HEK293 (cell line): ENCODE measurements at regions not wholly inside any gene's neighbourhood (a gene's known extent, or its start where the extent isn't known, plus 50 kb on each side); places are given as distances from the start of the nearest gene placed in this dataset.

ENCODE experiments used
- CTCF ChIA-PET: fragments of 350-600 bp; formaldehyde crosslinking; extraction: SDS; loops from one replicate; lab custom pipeline; 2021; ENCODE audit warnings: antibody characterized with exemption; lab: Yijun Ruan, JAX
- POLR2A ChIA-PET: fragments of 300-600 bp; formaldehyde crosslinking; extraction: SDS; loops from one replicate; lab custom pipeline; 2020; ENCODE audit warnings: antibody characterized with exemption, inconsistent platforms; lab: Yijun Ruan, JAX
- H3K27ac ChIP-seq: fragments of 200-500 bp; sonication (Bioruptor generic); 2 replicates; pipeline ENCODE4 v1.5.1; 2014; ENCODE audit warnings: low read depth, low read length, control low read depth, inconsistent platforms; ENCODE audit errors: extremely low read depth
- H3K36me3 ChIP-seq, 2 experiments: fragments of 200-500 bp in 1 of 2; sonication (Bioruptor generic) in 1 of 2; 1 replicate in 1 of 2; 2 replicates in 1 of 2; pipeline ENCODE4 v1.5.1; 2014 to 2017; ENCODE audit warnings: inconsistent platforms in 2 of 2, low read length in 2 of 2; ENCODE audit not compliant: control insufficient read depth in 2 of 2, insufficient read depth in 1 of 2
- H3K4me1 ChIP-seq: fragments of 200-500 bp; sonication (Bioruptor generic); 2 replicates; pipeline ENCODE4 v1.5.1; 2014; ENCODE audit warnings: mild to moderate bottlenecking, low read length, inconsistent platforms; ENCODE audit not compliant: control insufficient read depth, insufficient read depth
- H3K4me3 ChIP-seq: 2 replicates; pipeline ENCODE4 v1.5.1; 2011; ENCODE audit warnings: low read depth, mild to moderate bottlenecking, control low read depth, low read length, moderate library complexity
- H3K9me3 ChIP-seq: fragments of 200-500 bp; sonication (Bioruptor generic); 2 replicates; pipeline ENCODE4 v1.5.1; 2014; ENCODE audit warnings: low read depth, low read length, inconsistent platforms; ENCODE audit not compliant: control insufficient read depth, insufficient read depth
- GLI4 ChIP-seq: fragments of 450-650 bp; formaldehyde crosslinking; IDR thresholded peaks from 2 replicates; pipeline ENCODE4 v1.5.1; 2016; ENCODE audit warnings: missing biosample characterization, missing genetic modification characterization
- KLF16 ChIP-seq: fragments of 450-650 bp; formaldehyde crosslinking; IDR thresholded peaks from 2 replicates; pipeline ENCODE4 v1.5.1; 2017; ENCODE audit warnings: missing biosample characterization, missing genetic modification characterization
- SALL2 ChIP-seq: fragments of 450-650 bp; formaldehyde crosslinking; IDR thresholded peaks from 2 replicates; pipeline ENCODE4 v1.5.0; 2017; ENCODE audit warnings: missing biosample characterization, mild to moderate bottlenecking, missing genetic modification characterization, borderline replicate concordance
- SETDB1 ChIP-seq: IDR thresholded peaks from one replicate; pipeline ENCODE4 v1.6.1; 2017; ENCODE audit warnings: mild to moderate bottlenecking, low read length, moderate library complexity, mixed read lengths; ENCODE audit not compliant: insufficient read length
- TCF7L2 ChIP-seq: IDR thresholded peaks from 2 replicates; pipeline ENCODE4 v1.6.1; 2011; ENCODE audit warnings: low read depth, mild to moderate bottlenecking, inconsistent platforms, low read length, moderate library complexity, borderline replicate concordance
- ZBTB10 ChIP-seq: fragments of 450-650 bp; formaldehyde crosslinking; IDR thresholded peaks from 2 replicates; pipeline ENCODE4 v1.5.1; 2016; ENCODE audit warnings: missing biosample characterization, missing genetic modification characterization
- ZBTB11 ChIP-seq: fragments of 450-650 bp; formaldehyde crosslinking; conservative IDR thresholded peaks from 2 replicates; pipeline ENCODE4 v1.5.1; 2016; ENCODE audit warnings: low read depth, missing biosample characterization, missing genetic modification characterization
- ZBTB26 ChIP-seq: fragments of 450-650 bp; formaldehyde crosslinking; optimal IDR thresholded peaks from 2 replicates; pipeline ENCODE3; 2016; ENCODE audit warnings: missing biosample characterization, mild to moderate bottlenecking, missing genetic modification characterization
- ZBTB49 ChIP-seq: fragments of 450-650 bp; formaldehyde crosslinking; IDR thresholded peaks from 2 replicates; pipeline ENCODE4 v1.5.1; 2016; ENCODE audit warnings: missing biosample characterization, missing genetic modification characterization, low read depth
- ZNF132 ChIP-seq: fragments of 450-650 bp; formaldehyde crosslinking; IDR thresholded peaks from 2 replicates; pipeline ENCODE4 v1.5.1; 2017; ENCODE audit warnings: missing biosample characterization, missing genetic modification characterization, borderline replicate concordance
- ZNF174 ChIP-seq: fragments of 450-650 bp; formaldehyde crosslinking; IDR thresholded peaks from 2 replicates; pipeline ENCODE4 v1.5.0; 2017; ENCODE audit warnings: missing biosample characterization, mild to moderate bottlenecking, missing genetic modification characterization
- ZNF266 ChIP-seq: fragments of 450-650 bp; formaldehyde crosslinking; IDR thresholded peaks from 2 replicates; pipeline ENCODE4 v1.5.1; 2016; ENCODE audit warnings: missing biosample characterization, missing genetic modification characterization, low read depth
- ZNF292 ChIP-seq: fragments of 450-650 bp; formaldehyde crosslinking; IDR thresholded peaks from 2 replicates; pipeline ENCODE4 v1.5.1; 2016; ENCODE audit warnings: low read depth, missing biosample characterization, missing genetic modification characterization, borderline replicate concordance
- ZNF311 ChIP-seq: fragments of 450-650 bp; formaldehyde crosslinking; IDR thresholded peaks from 2 replicates; pipeline ENCODE4 v1.5.1; 2017; ENCODE audit warnings: missing biosample characterization, missing genetic modification characterization, borderline replicate concordance
- ZNF433 ChIP-seq: fragments of 450-650 bp; formaldehyde crosslinking; IDR thresholded peaks from 2 replicates; pipeline ENCODE4 v1.5.1; 2016; ENCODE audit warnings: missing biosample characterization, missing genetic modification characterization, low read depth
- ZNF548 ChIP-seq: fragments of 450-650 bp; formaldehyde crosslinking; IDR thresholded peaks from 2 replicates; pipeline ENCODE4 v1.5.1; 2016; ENCODE audit warnings: missing biosample characterization, missing genetic modification characterization
- ZNF658 ChIP-seq: fragments of 450-650 bp; formaldehyde crosslinking; IDR thresholded peaks from 2 replicates; pipeline ENCODE4; 2016; ENCODE audit warnings: missing biosample characterization, missing genetic modification characterization
- ZNF747 ChIP-seq: fragments of 450-650 bp; formaldehyde crosslinking; IDR thresholded peaks from 2 replicates; pipeline ENCODE4 v1.5.1; 2016; ENCODE audit warnings: missing biosample characterization, missing genetic modification characterization
- ZNF837 ChIP-seq: fragments of 450-650 bp; formaldehyde crosslinking; IDR thresholded peaks from 2 replicates; pipeline ENCODE4 v1.5.1; 2016; ENCODE audit warnings: missing biosample characterization, missing genetic modification characterization
- ZNF843 ChIP-seq: fragments of 450-650 bp; formaldehyde crosslinking; IDR thresholded peaks from 2 replicates; pipeline ENCODE4 v1.5.1; 2016; ENCODE audit warnings: missing biosample characterization, missing genetic modification characterization

- Histone ChIP-seq H3K36me3 (no peaks in the 10 kb centered on the region), H3K9me3 (no peaks in the 10 kb centered on the region), H3K4me1 (no peaks in the 10 kb centered on the region)
- no peak for TF ChIP-seq ZNF843 (tag by site-specific recombination)
- no peak for TF ChIP-seq ZNF292 (tag by site-specific recombination)
- TF ChIP-seq ZNF132: no peak
- no peak for TF ChIP-seq SETDB1
- no peak for TF ChIP-seq ZNF174 (tag by site-specific recombination)
- no peak for TF ChIP-seq ZBTB10 (tag by site-specific recombination)
- TF ChIP-seq ZNF658: no peak
- TF ChIP-seq ZNF433 (tag by site-specific recombination): no peak
- TF ChIP-seq KLF16: no peak
- TF ChIP-seq ZBTB26: no peak
- no peak for TF ChIP-seq ZNF747
- TF ChIP-seq ZNF266 (tag by site-specific recombination): no peak
- TF ChIP-seq ZNF837 (tag by site-specific recombination): no peak
- TF ChIP-seq ZNF548 (tag by site-specific recombination): no peak
- no peak for TF ChIP-seq TCF7L2
- TF ChIP-seq GLI4: no peak
- no peak for TF ChIP-seq ZBTB49 (tag by site-specific recombination)
- no peak for TF ChIP-seq ZNF311 (tag by site-specific recombination)
- TF ChIP-seq SALL2 (tag by site-specific recombination): no peak
- no peak for TF ChIP-seq ZBTB11 (tag by site-specific recombination)
- TF ChIP-seq, all 188 proteins: peak for 0
- ChIA-PET POLR2A (no interaction called here), CTCF (interaction anchor here (0.7 kb wide), 1 partner anchor 52 kb away, joined by 3 read pairs; no protein-coding TSS in a partner anchor)
- Histone ChIP-seq H3K4me3 (no peak overlapping the region), H3K27ac (no peak overlapping the region)
Observed at GRCh38 chr16:59202233-59202862, 468.2 kb upstream of the GOT2 start.
